GM12872 (cell line): ENCODE measurements at regions not wholly inside any gene's neighbourhood (a gene's known extent, or its start where the extent isn't known, plus 50 kb on each side); places are given as distances from the start of the nearest gene placed in this dataset.

Experiments used
- TF ChIP-seq, protein P1 (sequence below): IDR thresholded peaks from 3 replicates; pipeline ENCODE4 v1.5.1; 2011; ENCODE audit warnings: low read depth, mild to moderate bottlenecking, low read length, moderate library complexity; ENCODE audit not compliant: insufficient read depth

GRCh38 chr1:5812295-5812694 lies 179.9 kb downstream of the NPHP4 start:
- TF ChIP-seq, protein P1, sequence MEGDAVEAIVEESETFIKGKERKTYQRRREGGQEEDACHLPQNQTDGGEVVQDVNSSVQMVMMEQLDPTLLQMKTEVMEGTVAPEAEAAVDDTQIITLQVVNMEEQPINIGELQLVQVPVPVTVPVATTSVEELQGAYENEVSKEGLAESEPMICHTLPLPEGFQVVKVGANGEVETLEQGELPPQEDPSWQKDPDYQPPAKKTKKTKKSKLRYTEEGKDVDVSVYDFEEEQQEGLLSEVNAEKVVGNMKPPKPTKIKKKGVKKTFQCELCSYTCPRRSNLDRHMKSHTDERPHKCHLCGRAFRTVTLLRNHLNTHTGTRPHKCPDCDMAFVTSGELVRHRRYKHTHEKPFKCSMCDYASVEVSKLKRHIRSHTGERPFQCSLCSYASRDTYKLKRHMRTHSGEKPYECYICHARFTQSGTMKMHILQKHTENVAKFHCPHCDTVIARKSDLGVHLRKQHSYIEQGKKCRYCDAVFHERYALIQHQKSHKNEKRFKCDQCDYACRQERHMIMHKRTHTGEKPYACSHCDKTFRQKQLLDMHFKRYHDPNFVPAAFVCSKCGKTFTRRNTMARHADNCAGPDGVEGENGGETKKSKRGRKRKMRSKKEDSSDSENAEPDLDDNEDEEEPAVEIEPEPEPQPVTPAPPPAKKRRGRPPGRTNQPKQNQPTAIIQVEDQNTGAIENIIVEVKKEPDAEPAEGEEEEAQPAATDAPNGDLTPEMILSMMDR, result no peak

- TF ChIP-seq, protein P1, result no peak
These were observed 180.8 kb downstream of the NPHP4 start for GRCh38 chr1:5811419-5811818.

DNA sequence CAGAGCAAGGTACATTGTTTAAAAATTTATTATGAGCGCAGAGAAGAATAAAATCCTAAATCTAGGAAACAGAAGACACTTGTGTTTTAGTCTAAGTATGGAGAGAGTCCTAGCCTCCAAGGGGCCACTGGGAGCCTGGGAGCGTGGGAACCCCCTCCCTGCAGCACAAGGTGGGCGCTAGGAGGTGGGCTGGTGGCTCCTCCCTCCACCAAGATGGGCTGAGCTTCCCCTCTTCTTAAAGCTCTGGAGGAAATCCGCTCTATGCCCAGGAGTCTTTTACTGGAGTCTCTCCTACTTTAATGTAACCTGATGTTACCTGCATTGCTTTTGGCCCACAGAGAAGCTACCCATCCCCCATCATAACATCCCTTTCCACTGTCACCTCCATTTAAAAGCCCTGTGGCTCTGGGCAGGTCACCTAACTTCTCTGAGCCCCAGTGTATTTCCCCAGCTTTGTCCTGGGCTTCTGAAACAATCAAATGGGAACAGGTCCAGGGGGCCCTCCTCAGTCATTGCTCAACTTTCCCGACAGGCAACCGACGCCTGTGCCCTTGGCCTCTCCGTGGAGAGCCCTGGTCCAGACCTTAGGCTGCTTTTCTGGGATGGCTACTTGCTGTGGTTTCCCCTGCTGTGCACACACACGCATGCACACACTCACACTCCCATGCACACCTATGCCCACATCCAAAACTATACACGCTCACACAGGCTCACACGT lies 181.5 kb downstream of the NPHP4 start:
- TF ChIP-seq, protein P1, result no peak

DNA sequence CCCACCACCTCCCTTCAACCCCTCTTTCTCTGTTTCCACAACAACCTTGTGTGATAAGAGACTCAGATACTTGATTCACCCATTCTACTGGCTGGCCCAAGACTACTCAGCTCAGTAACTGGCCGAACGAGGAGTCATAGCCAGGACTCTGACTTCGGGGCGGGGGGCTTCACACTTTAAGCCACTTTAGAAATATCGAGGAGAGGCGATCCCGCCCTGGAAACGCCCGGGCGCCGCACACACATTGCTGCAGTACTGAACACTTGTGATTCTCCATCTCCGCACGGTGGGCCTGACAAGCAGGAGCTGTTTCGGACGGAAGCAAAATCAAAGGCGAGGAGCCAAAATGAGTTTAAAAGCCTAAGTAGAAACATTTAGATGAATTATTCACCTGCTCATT lies 182.1 kb downstream of the NPHP4 start:
- TF ChIP-seq, protein P1, result no peak

- TF ChIP-seq, protein P1, result no peak
These were observed 182.9 kb downstream of the NPHP4 start for GRCh38 chr1:5809207-5809788.

GRCh38 chr1:5803851-5804250 lies 188.4 kb downstream of the NPHP4 start:
- TF ChIP-seq, protein P1, result no peak

- TF ChIP-seq, protein P1, result no peak
These were observed 189.6 kb downstream of the NPHP4 start for GRCh38 chr1:5802606-5803005.
